WTC11 (cell line): ENCODE measurements at regions not wholly inside any gene's neighbourhood (a gene's known extent, or its start where the extent isn't known, plus 50 kb on each side); places are given as distances from the start of the nearest gene placed in this dataset.

ENCODE experiments used
- ESRRA ChIP-seq: sonication (generic); formaldehyde crosslinking; IDR thresholded peaks from 2 replicates; pipeline ENCODE4 v1.8.1; 2022; ENCODE audit warnings: mild to moderate bottlenecking, missing genetic modification reagents, borderline replicate concordance
- JAZF1 ChIP-seq: fragments of 250-450 bp; sonication (Bioruptor Pico); IDR thresholded peaks from 2 replicates; pipeline ENCODE4 v1.9.0; 2021; ENCODE audit warnings: moderate library complexity, mild to moderate bottlenecking, inconsistent platforms
- NR3C1 ChIP-seq: sonication (generic); formaldehyde crosslinking; conservative IDR thresholded peaks from 2 replicates; pipeline ENCODE4 v1.8.1; 2023; ENCODE audit warnings: low read depth, mild to moderate bottlenecking, missing genetic modification reagents
- SOX15 ChIP-seq: fragments of 250-450 bp; sonication (Bioruptor Pico); IDR thresholded peaks from 2 replicates; pipeline ENCODE4 v1.9.0; 2021; ENCODE audit warnings: mild to moderate bottlenecking
- ZBTB21 ChIP-seq: sonication (generic); formaldehyde crosslinking; IDR thresholded peaks from 2 replicates; pipeline ENCODE4 v1.8.1; 2023; ENCODE audit warnings: mild to moderate bottlenecking, missing genetic modification reagents, borderline replicate concordance
- TF ChIP-seq, protein P1 (sequence below): fragments of 200-600 bp; IDR thresholded peaks from 2 replicates; pipeline ENCODE4 v1.8.0; 2022; ENCODE audit warnings: antibody characterized with exemption
- TF ChIP-seq, protein P2 (sequence below): sonication (generic); formaldehyde crosslinking; IDR thresholded peaks from 2 replicates; pipeline ENCODE4 v1.8.0; 2022; ENCODE audit warnings: mild to moderate bottlenecking, missing genetic modification reagents
- TF ChIP-seq, protein P3 (sequence below): sonication (generic); formaldehyde crosslinking; IDR thresholded peaks from 2 replicates; pipeline ENCODE4 v1.8.1; 2023; ENCODE audit warnings: mild to moderate bottlenecking, missing genetic modification reagents
- TF ChIP-seq, protein P4 (sequence below): sonication (generic); formaldehyde crosslinking; conservative IDR thresholded peaks from 2 replicates; pipeline ENCODE4 v1.8.1; 2022; ENCODE audit warnings: mild to moderate bottlenecking, missing genetic modification reagents

DNA sequence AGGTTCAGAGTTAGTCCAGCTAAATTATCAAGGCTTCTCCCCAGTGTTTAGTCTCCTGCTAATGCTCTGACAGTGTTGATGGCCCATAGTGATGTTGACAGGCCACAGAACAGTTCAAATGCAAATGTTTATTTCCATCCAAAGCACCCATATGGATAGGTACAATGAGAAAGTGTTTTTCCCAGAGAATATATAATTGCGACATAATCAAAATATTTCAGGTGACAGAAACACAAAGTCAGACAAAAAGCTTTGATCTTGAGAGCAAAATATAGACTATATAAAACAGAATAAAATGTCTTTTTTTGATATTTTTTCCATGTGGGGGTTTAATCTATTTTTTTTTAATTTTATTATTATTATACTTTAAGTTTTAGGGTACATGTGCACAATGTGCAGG is 642.3 kb upstream of the SEMA3D start:
- no peak for TF ChIP-seq ZBTB21
- TF ChIP-seq, protein P1, sequence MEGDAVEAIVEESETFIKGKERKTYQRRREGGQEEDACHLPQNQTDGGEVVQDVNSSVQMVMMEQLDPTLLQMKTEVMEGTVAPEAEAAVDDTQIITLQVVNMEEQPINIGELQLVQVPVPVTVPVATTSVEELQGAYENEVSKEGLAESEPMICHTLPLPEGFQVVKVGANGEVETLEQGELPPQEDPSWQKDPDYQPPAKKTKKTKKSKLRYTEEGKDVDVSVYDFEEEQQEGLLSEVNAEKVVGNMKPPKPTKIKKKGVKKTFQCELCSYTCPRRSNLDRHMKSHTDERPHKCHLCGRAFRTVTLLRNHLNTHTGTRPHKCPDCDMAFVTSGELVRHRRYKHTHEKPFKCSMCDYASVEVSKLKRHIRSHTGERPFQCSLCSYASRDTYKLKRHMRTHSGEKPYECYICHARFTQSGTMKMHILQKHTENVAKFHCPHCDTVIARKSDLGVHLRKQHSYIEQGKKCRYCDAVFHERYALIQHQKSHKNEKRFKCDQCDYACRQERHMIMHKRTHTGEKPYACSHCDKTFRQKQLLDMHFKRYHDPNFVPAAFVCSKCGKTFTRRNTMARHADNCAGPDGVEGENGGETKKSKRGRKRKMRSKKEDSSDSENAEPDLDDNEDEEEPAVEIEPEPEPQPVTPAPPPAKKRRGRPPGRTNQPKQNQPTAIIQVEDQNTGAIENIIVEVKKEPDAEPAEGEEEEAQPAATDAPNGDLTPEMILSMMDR, result no peak
- no peak for TF ChIP-seq NR3C1 (CRISPR knock-in tag)
- TF ChIP-seq, protein P2, sequence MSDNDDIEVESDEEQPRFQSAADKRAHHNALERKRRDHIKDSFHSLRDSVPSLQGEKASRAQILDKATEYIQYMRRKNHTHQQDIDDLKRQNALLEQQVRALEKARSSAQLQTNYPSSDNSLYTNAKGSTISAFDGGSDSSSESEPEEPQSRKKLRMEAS (CRISPR knock-in tag), result no peak
- TF ChIP-seq, protein P3, sequence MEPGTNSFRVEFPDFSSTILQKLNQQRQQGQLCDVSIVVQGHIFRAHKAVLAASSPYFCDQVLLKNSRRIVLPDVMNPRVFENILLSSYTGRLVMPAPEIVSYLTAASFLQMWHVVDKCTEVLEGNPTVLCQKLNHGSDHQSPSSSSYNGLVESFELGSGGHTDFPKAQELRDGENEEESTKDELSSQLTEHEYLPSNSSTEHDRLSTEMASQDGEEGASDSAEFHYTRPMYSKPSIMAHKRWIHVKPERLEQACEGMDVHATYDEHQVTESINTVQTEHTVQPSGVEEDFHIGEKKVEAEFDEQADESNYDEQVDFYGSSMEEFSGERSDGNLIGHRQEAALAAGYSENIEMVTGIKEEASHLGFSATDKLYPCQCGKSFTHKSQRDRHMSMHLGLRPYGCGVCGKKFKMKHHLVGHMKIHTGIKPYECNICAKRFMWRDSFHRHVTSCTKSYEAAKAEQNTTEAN (CRISPR knock-in tag), result no peak
- TF ChIP-seq, protein P4, sequence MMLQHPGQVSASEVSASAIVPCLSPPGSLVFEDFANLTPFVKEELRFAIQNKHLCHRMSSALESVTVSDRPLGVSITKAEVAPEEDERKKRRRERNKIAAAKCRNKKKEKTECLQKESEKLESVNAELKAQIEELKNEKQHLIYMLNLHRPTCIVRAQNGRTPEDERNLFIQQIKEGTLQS (CRISPR knock-in tag), result no peak
- TF ChIP-seq JAZF1 (CRISPR knock-in tag), result no peak
- TF ChIP-seq SOX15, result no peak
- TF ChIP-seq ESRRA (CRISPR knock-in tag), result no peak
